ENCODE measurements at regions not wholly inside any gene's neighbourhood (a gene's known extent, or its start where the extent isn't known, plus 50 kb on each side); places are given as distances from the start of the nearest gene placed in this dataset.

- TF ChIP-seq BHLHE40 (IDR thresholded peaks at IDR 0.05; ENCODE audit: borderline replicate concordance) (no peak), ZNF384 (IDR thresholded peaks at IDR 0.05) (no peak), SP1 (IDR thresholded peaks at IDR 0.05) (no peak), ARNT (IDR thresholded peaks at IDR 0.05) (no peak), CTBP1 (IDR thresholded peaks at IDR 0.05; ENCODE audit: borderline replicate concordance) (no peak), FOXM1 (IDR thresholded peaks at IDR 0.05; ENCODE audit: borderline replicate concordance) (no peak), L3MBTL2 (conservative IDR thresholded peaks at IDR 0.05) (no peak), LEF1 (IDR thresholded peaks at IDR 0.05; ENCODE audit: borderline replicate concordance) (no peak)
- TF ChIP-seq, protein P1, sequence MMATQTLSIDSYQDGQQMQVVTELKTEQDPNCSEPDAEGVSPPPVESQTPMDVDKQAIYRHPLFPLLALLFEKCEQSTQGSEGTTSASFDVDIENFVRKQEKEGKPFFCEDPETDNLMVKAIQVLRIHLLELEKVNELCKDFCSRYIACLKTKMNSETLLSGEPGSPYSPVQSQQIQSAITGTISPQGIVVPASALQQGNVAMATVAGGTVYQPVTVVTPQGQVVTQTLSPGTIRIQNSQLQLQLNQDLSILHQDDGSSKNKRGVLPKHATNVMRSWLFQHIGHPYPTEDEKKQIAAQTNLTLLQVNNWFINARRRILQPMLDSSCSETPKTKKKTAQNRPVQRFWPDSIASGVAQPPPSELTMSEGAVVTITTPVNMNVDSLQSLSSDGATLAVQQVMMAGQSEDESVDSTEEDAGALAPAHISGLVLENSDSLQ (IDR thresholded peaks at IDR 0.05), result no peak
Observed at GRCh38 chr20:48284837-48285236, 499.6 kb upstream of the SULF2 start.

All from HEK293T (cell line).